Vagina (tissue), 2 donors: ENCODE measurements at regions not wholly inside any gene's neighbourhood (a gene's known extent, or its start where the extent isn't known, plus 50 kb on each side); places are given as distances from the start of the nearest gene placed in this dataset.

ENCODE experiments used
- DNase-seq, 2 donors: peaks; one replicate each; pipeline ENCODE4 v3.0.0-alpha.2; 2017; ENCODE audit errors: extremely low spot score in 2 of 2
- H3K27ac ChIP-seq: fragments of 200-600 bp; sonication (generic); one replicate; pipeline ENCODE4 v1.5.1; 2019
- H3K27me3 ChIP-seq: fragments of 200-600 bp; sonication (generic); one replicate; pipeline ENCODE4 v1.5.1; 2019
- H3K36me3 ChIP-seq, 2 donors: fragments of 200-600 bp; sonication (generic); one replicate each; pipeline ENCODE4 v1.5.1; 2017 to 2019
- H3K4me1 ChIP-seq: fragments of 200-600 bp; sonication (generic); one replicate; pipeline ENCODE4 v1.5.1; 2019
- H3K4me3 ChIP-seq, 2 donors: fragments of 200-600 bp; sonication (generic); 1 replicate in 1 of 2; 2 replicates in 1 of 2; pipeline ENCODE4 v1.5.1; 2016 to 2019
- H3K9me3 ChIP-seq: fragments of 200-600 bp; sonication (generic); one replicate; pipeline ENCODE4 v1.5.1; 2019
- CTCF ChIP-seq, 3 experiments: fragments of 450-650 bp in 2 of 3; fragments of 200-600 bp in 1 of 3; sonication (generic) in 1 of 3; IDR thresholded peaks; one replicate each; pipeline ENCODE4 v1.5.1; 2017 to 2019; ENCODE audit warnings: antibody characterized with exemption in 3 of 3, mild to moderate bottlenecking in 2 of 3, moderate library complexity in 2 of 3
- POLR2A ChIP-seq, 2 donors: fragments of 450-650 bp; IDR thresholded peaks; one replicate each; pipeline ENCODE4 v1.6.1; 2017; ENCODE audit warnings: antibody characterized with exemption in 2 of 2, mild to moderate bottlenecking in 2 of 2, moderate library complexity in 2 of 2
- POLR2AphosphoS5 ChIP-seq, 2 donors: sonication (generic); formaldehyde crosslinking; IDR thresholded peaks; one replicate each; pipeline ENCODE4 v1.9.0; 2017; ENCODE audit warnings: antibody characterized with exemption in 2 of 2, mild to moderate bottlenecking in 2 of 2, low read depth in 1 of 2; ENCODE audit not compliant: insufficient read depth in 1 of 2
- intact Hi-C: fragments of 100-400 bp; cut with DNase I; formaldehyde crosslinking; loops from one replicate; pipeline ENCODE4 v1.15.1; 2023

GRCh38 chr15:60297047-60297446 lies 100.7 kb downstream of the ANXA2 start:
- TF ChIP-seq CTCF (IDR thresholded peaks at IDR 0.05), result no peak
- TF ChIP-seq POLR2AphosphoS5 (IDR thresholded peaks at IDR 0.05; ENCODE audit: insufficient read depth in 1 of 2, low read depth in 1 of 2), result no peak
- no peak for TF ChIP-seq POLR2A (IDR thresholded peaks at IDR 0.05)
- H3K4me1 ChIP-seq, result no peaks in the 10 kb centered on the region
- H3K27me3 ChIP-seq, result no peaks in the 10 kb centered on the region
- H3K27ac ChIP-seq, result no peak overlapping the region
- H3K36me3 ChIP-seq, result no peaks in the 10 kb centered on the region
- DNase-seq, result no peak
- no peak overlapping the region for H3K4me3 ChIP-seq
- H3K9me3 ChIP-seq, result no peaks in the 10 kb centered on the region
- intact Hi-C loops, result no loop called here
